AG09309 (cell line): ENCODE measurements at regions not wholly inside any gene's neighbourhood (a gene's known extent, or its start where the extent isn't known, plus 50 kb on each side); places are given as distances from the start of the nearest gene placed in this dataset.

ENCODE experiments used
- DNase-seq: peaks from one replicate; pipeline ENCODE4 v3.0.0-alpha.2; 2010; ENCODE audit warnings: low read depth
- H3K4me3 ChIP-seq: 2 replicates; pipeline ENCODE4 v1.5.1; 2011; ENCODE audit warnings: mild to moderate bottlenecking, low read depth, low read length, moderate library complexity; ENCODE audit not compliant: control insufficient read depth
- CTCF ChIP-seq: IDR thresholded peaks from 2 replicates; pipeline ENCODE4 v1.5.1; 2011; ENCODE audit warnings: mild to moderate bottlenecking, low read depth, low read length, inconsistent platforms; ENCODE audit not compliant: insufficient read depth, control insufficient read depth; ENCODE audit errors: missing control alignments

- no peak for DNase-seq
- TF ChIP-seq CTCF = no peak
- no peak overlapping the region for H3K4me3 ChIP-seq
These were observed 157.0 kb upstream of the MKLN1 start for GRCh38 chr7:131170440-131171271.

GRCh38 chr7:131173145-131173890 lies 154.4 kb upstream of the MKLN1 start:
- no peak for TF ChIP-seq CTCF
- no peak overlapping the region for H3K4me3 ChIP-seq
- no peak for DNase-seq

- H3K4me3 ChIP-seq = no peak overlapping the region
- DNase-seq = no peak
- TF ChIP-seq CTCF = no peak
These were observed 153.3 kb upstream of the MKLN1 start for GRCh38 chr7:131174391-131174790.

GRCh38 chr7:131174855-131175254 lies 152.8 kb upstream of the MKLN1 start:
- DNase-seq = no peak
- TF ChIP-seq CTCF = no peak
- no peak overlapping the region for H3K4me3 ChIP-seq

- TF ChIP-seq CTCF = no peak
- DNase-seq = no peak
- H3K4me3 ChIP-seq = no peak overlapping the region
These were observed 145.1 kb upstream of the MKLN1 start for GRCh38 chr7:131182446-131183058.

GRCh38 chr7:131183072-131183471 lies 144.6 kb upstream of the MKLN1 start:
- no peak for DNase-seq
- TF ChIP-seq CTCF = no peak
- no peak overlapping the region for H3K4me3 ChIP-seq
